BE2C (cell line): ENCODE measurements at regions not wholly inside any gene's neighbourhood (a gene's known extent, or its start where the extent isn't known, plus 50 kb on each side); places are given as distances from the start of the nearest gene placed in this dataset.
"Not testable (repeated sequence)": the region's sequence is repeated elsewhere in the genome, so short reads cannot be mapped to it uniquely, and the experiment has no call there.

Experiments used
- DNase-seq: peaks from one replicate; pipeline ENCODE4 v3.0.0-alpha.2; 2020
- H3K27me3 ChIP-seq: fragments of 250-450 bp; sonication (Bioruptor Pico); 2 replicates; pipeline ENCODE4 v1.5.1; 2020; ENCODE audit warnings: mild to moderate bottlenecking
- H3K36me3 ChIP-seq: fragments of 250-450 bp; sonication (Bioruptor Pico); 2 replicates; pipeline ENCODE4 v1.5.1; 2020; ENCODE audit warnings: mild to moderate bottlenecking
- H3K4me1 ChIP-seq: fragments of 250-450 bp; sonication (Bioruptor Pico); 2 replicates; pipeline ENCODE4 v1.5.1; 2020
- H3K4me3 ChIP-seq: 2 replicates; pipeline ENCODE4 v1.5.1; 2011; ENCODE audit warnings: low read depth, low read length
- H3K9me3 ChIP-seq: fragments of 250-450 bp; sonication (Bioruptor Pico); 2 replicates; pipeline ENCODE4 v1.5.1; 2020
- TF ChIP-seq, protein P1 (sequence below): IDR thresholded peaks from 2 replicates; pipeline ENCODE4 v1.5.1; 2012; ENCODE audit warnings: mild to moderate bottlenecking, low read depth, low read length

DNA sequence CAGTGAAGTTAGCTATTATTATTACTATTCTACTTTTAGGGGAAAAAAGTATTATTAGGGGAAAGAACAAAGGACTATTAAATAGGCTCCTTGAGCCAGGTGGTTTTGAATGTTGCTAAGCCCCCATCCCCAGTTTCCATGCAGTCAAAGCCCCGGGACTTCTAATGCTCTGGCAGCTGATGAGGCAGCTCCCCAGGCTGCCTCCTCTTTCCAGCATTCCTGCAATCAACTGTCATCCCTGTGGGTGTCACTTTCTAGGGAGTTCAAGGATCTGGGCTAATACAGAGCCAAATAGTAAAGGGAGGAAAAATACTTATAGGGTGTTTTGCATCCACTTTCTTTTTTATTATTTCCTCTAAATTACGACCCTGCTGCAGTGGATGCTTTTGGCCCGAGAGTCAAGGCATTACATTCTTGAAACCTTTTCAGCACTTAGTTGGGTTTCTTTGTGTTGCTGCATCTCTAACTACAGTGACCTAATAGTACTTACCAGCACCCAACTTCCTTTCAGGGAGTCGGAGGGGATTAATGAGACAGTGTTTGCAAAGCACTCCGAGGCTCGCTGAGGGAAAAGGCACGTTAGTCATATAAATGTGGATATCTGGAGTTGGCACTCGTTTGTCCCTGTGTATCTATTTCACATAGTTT is 303.9 kb upstream of the MAP3K7 start:
- TF ChIP-seq, protein P1, sequence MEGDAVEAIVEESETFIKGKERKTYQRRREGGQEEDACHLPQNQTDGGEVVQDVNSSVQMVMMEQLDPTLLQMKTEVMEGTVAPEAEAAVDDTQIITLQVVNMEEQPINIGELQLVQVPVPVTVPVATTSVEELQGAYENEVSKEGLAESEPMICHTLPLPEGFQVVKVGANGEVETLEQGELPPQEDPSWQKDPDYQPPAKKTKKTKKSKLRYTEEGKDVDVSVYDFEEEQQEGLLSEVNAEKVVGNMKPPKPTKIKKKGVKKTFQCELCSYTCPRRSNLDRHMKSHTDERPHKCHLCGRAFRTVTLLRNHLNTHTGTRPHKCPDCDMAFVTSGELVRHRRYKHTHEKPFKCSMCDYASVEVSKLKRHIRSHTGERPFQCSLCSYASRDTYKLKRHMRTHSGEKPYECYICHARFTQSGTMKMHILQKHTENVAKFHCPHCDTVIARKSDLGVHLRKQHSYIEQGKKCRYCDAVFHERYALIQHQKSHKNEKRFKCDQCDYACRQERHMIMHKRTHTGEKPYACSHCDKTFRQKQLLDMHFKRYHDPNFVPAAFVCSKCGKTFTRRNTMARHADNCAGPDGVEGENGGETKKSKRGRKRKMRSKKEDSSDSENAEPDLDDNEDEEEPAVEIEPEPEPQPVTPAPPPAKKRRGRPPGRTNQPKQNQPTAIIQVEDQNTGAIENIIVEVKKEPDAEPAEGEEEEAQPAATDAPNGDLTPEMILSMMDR: no peak
- Histone ChIP-seq H3K36me3 (no peaks in the 10 kb centered on the region), H3K4me3 (no peak overlapping the region), H3K9me3 (no peaks in the 10 kb centered on the region), H3K27me3 (no peaks in the 10 kb centered on the region; the same call in none of the 2 replicates), H3K4me1 (peaks cover 10% of the 10 kb centered on the region)
- no peak for DNase-seq

DNA sequence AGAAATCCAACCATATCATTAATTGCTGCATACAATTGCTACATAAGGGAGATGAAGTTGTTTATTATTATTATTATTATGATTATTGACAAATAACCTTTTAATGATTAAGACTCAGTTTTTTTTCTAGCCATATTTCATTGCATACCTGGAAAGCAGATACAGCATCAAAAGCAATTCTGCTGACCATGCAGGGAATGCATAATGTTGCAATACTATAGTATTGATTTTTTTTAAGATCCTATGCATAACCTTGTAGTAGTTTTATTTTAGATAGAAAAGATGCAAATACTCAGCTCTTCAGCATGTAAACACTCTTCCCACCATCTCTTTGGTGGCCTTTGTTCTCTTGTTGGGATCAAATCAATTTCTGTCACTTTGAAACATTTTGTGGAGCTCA is 300.9 kb upstream of the MAP3K7 start:
- TF ChIP-seq, protein P1: no peak
- no peak overlapping the region for H3K4me3 ChIP-seq
- H3K27me3 ChIP-seq: no peaks in the 10 kb centered on the region; the same call in 1 of the 2 replicates
- no peaks in the 10 kb centered on the region for H3K36me3 ChIP-seq
- no peak for DNase-seq
- H3K9me3 ChIP-seq: no peaks in the 10 kb centered on the region
- H3K4me1 ChIP-seq: no peaks in the 10 kb centered on the region; the same call in 1 of the 2 replicates

DNA sequence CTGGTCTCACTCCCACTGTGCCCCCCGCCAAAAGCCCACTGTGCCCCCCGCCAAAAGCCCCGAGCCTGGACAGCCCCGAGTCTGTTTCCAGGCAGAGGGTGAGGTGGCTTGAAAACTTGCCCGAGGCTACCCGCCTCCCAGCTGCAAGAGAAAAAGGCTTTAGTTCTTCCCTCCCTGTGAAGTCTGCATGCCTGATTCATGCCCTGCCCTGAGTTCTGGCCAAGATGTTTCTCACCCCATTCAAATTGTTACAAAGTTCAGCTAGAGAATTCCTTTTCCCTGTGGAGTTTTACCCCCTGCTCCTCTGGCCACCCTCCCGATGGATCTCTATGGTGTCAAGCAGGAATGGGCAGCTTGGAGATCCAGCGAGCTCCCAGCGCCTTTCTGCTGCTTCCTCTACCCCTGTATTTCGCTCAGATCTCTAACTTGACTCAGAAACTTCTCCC is 298.8 kb upstream of the MAP3K7 start:
- H3K36me3 ChIP-seq: no peaks in the 10 kb centered on the region
- no peaks in the 10 kb centered on the region; the same call in 1 of the 2 replicates for H3K27me3 ChIP-seq
- TF ChIP-seq, protein P1: no peak
- no peaks in the 10 kb centered on the region for H3K9me3 ChIP-seq
- H3K4me1 ChIP-seq: no peaks in the 10 kb centered on the region
- no peak for DNase-seq
- H3K4me3 ChIP-seq: no peak overlapping the region

DNA sequence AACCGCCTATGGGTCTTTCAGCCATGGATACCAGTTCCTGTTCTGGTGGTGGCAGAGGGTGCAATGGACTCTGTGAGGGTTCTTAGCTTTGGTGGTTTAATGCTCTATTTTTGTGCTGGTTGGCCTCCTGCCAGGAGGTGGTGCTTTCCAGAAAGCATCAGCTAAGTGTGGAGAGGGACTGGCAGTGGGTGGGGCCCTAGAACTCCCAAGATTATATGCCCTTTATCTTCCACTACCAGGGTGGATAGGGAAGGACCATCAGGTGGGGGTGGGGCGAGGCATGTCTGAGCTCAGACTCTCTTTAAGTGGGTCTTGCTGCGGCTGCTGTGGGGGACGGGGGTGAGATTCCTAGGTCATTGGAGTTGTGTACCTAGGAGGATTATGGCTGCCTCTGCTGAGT is 298.3 kb upstream of the MAP3K7 start:
- H3K4me1 ChIP-seq, H3K9me3 ChIP-seq, H3K27me3 ChIP-seq, H3K36me3 ChIP-seq, H3K4me3 ChIP-seq, DNase-seq: not testable (repeated sequence)

DNA sequence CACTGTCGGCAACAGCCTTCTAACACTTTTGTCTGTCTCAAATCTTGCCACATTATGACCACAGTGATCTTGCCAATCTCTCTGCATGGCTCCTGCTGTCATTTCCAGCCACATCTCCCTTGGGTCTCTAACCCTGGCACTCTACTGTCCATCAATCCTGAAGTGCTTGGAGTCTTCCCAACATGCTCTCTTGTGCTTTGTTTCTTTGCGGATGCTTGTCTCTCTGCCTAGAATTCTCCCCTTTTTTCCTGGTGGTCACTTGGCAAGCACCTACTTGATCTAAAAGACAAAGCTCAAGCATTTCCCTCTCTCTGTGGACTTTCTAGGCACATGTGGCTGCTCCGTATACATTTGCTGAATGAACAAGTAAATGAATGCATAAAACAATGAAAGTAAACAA is 290.7 kb upstream of the MAP3K7 start:
- TF ChIP-seq, protein P1: no peak
- Histone ChIP-seq H3K9me3 (no peaks in the 10 kb centered on the region), H3K27me3 (peaks cover 44% of the 10 kb centered on the region), H3K4me3 (no peak overlapping the region), H3K4me1 (no peaks in the 10 kb centered on the region), H3K36me3 (no peaks in the 10 kb centered on the region)
- DNase-seq: no peak

DNA sequence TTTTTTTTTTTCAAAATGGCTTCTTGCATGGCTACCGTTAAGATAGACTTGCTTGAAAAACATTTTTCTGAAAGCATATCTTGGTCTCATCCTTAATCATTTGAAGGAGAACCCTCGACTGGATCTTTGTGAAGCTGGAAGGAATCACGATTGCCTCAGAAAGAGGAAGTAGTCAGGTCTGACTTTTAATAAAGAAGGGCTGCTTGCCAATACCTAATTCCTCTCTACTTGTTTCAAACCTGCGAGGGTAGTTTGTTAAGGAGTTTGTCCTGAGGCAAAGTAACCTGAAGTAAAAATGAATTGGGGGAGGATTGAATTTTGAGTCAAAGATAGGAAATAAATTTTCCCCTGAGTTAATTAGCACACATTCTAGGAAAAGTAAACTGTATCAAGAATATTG is 288.1 kb upstream of the MAP3K7 start:
- TF ChIP-seq, protein P1: no peak
- Histone ChIP-seq H3K27me3 (peaks cover 54% of the 10 kb centered on the region), H3K4me3 (no peak overlapping the region), H3K9me3 (no peaks in the 10 kb centered on the region), H3K36me3 (no peaks in the 10 kb centered on the region), H3K4me1 (no peaks in the 10 kb centered on the region)
- no peak for DNase-seq
